Heart left ventricle (tissue), 16 donors: ENCODE measurements at regions not wholly inside any gene's neighbourhood (a gene's known extent, or its start where the extent isn't known, plus 50 kb on each side); places are given as distances from the start of the nearest gene placed in this dataset.

Experiments used
- ATAC-seq, 4 donors: fragments of 200-7000 bp; cut with Tn5 transposase; one replicate each; pipeline ENCODE4 v1.9.1; 2020 to 2022; ENCODE audit warnings: moderate library complexity in 4 of 4, mild to moderate bottlenecking in 3 of 4, moderate number of reproducible peaks in 1 of 4
- DNase-seq, 5 donors: peaks; one replicate each; pipeline ENCODE4 v3.0.0-alpha.2; 2020
- H3K27ac ChIP-seq, 12 donors: fragments of 200-600 bp; sonication (generic) in 4 of 12; one replicate each; pipeline versions ENCODE4 v1.5.0 to v1.8.0; 2016 to 2022; ENCODE audit warnings: mild to moderate bottlenecking in 2 of 12
- H3K27me3 ChIP-seq, 9 donors: fragments of 200-600 bp; sonication (generic) in 2 of 9; one replicate each; pipeline versions ENCODE4 v1.5.1 to v1.8.0; 2016 to 2022; ENCODE audit warnings: mild to moderate bottlenecking in 3 of 9
- H3K36me3 ChIP-seq, 9 donors: fragments of 200-600 bp; sonication (generic) in 2 of 9; one replicate each; pipeline versions ENCODE4 v1.5.0 to v1.8.0; 2018 to 2022; ENCODE audit warnings: mild to moderate bottlenecking in 2 of 9
- H3K4me1 ChIP-seq, 12 donors: fragments of 200-600 bp; sonication (generic) in 4 of 12; one replicate each; pipeline versions ENCODE4 v1.5.0 to v1.8.0; 2016 to 2022; ENCODE audit warnings: mild to moderate bottlenecking in 3 of 12
- H3K4me3 ChIP-seq, 12 donors: fragments of 200-600 bp; sonication (generic) in 4 of 12; one replicate each; pipeline versions ENCODE4 v1.5.0 to v1.8.0; 2017 to 2022; ENCODE audit warnings: mild to moderate bottlenecking in 9 of 12, moderate library complexity in 4 of 12
- H3K9me3 ChIP-seq, 12 donors: fragments of 200-600 bp; sonication (generic) in 4 of 12; one replicate each; pipeline versions ENCODE4 v1.5.0 to v1.8.0; 2016 to 2022; ENCODE audit warnings: mild to moderate bottlenecking in 1 of 12
- CTCF ChIP-seq, 12 donors: fragments of 200-600 bp; sonication (generic) in 4 of 12; IDR thresholded peaks; one replicate each; pipeline versions ENCODE4 v1.5.0 to v1.8.0; 2018 to 2022; ENCODE audit warnings: antibody characterized with exemption in 12 of 12, mild to moderate bottlenecking in 5 of 12
- POLR2A ChIP-seq, 2 donors: fragments of 450-650 bp; IDR thresholded peaks; one replicate each; pipeline ENCODE4 v1.6.1; 2017; ENCODE audit warnings: antibody characterized with exemption in 2 of 2, mild to moderate bottlenecking in 2 of 2, moderate library complexity in 2 of 2
- WGBS, 4 donors: extraction: QIAGEN DNeasy Blood & Tissue Kit in 2 of 4; methylation state at CpG; one replicate each; pipeline versions ENCODE4 v1.1.5 to v1.1.7; 2013 to 2018; 5-methylcytosine and 5-hydroxymethylcytosine counted together
- intact Hi-C, 10 donors: fragments of 100-400 bp; cut with DNase I; formaldehyde crosslinking; loops; one replicate each; pipeline versions ENCODE4 v1.11.1 to v1.14.2; 2022
- donor health status: ischemic (EF 13 %, LVEDD 7.1; RV severe dilation, severe dysfunction).
- donor health status: healthy with polysubstance abuse.
- donor health status: DM: no; HTN: yes; CAD: no.
- donor health status: DM: no; HTN: no; CAD: no.
- donor health status: ischemic (EF 25% LVEDD 6.9; RV normal size, moderate dysfunction).
- donor health status: ischemic (EF 25% LVEDD 5.7; RV mildly dilated, moderate dysfunction).
- donor health status: healthy.
- donor health status: DM: yes; HTN: yes; CAD: no.
- donor health status: ischemic (EF 35%, LVEDD 5.7; RV mildly dilated, moderate dysfunction).
- donor health status: nonischemic (EF 11% LVEDD 7.7; RV severe dilation, severe dysfunction).
- donor health status: DM: yes; HTN: yes; CAD: no.
- donor health status: PGD.
- donor health status: ischemic (EF 29% LVEDD 5.4; RV normal size, mild dysfunction).
- donor health status: nonischemic (EF 23%, LVEDD 6.1; RV moderate dilation, normal function).

GRCh38 chr17:63178530-63178929 lies 212.5 kb downstream of the TANC2 start:
- Histone ChIP-seq H3K4me3 (no peak overlapping the region), H3K9me3 (peaks cover 0 to 7% (median 0%) of the 10 kb centered on the region in 12 donors), H3K36me3 (no peaks in the 10 kb centered on the region), H3K4me1 (no peaks in the 10 kb centered on the region), H3K27ac (no peak overlapping the region), H3K27me3 (no peaks in the 10 kb centered on the region)
- intact Hi-C loops: loop anchor here in 1 of 10 donors (10.0 kb wide), 1 partner anchor 56 kb away; no protein-coding TSS in a partner anchor
- 63 to 74% (median 67%) methylated on average over 2 of the region's 2 CpGs for WGBS, 4 donors
- DNase-seq: no peak
- TF ChIP-seq CTCF (IDR thresholded peaks at IDR 0.05) (no peak), POLR2A (IDR thresholded peaks at IDR 0.05) (no peak)
- no peak for ATAC-seq

- ATAC-seq (no peak), DNase-seq (no peak)
- Histone ChIP-seq H3K4me3 (no peak overlapping the region), H3K4me1 (no peaks in the 10 kb centered on the region), H3K27ac (no peak overlapping the region), H3K9me3 (no peaks in the 10 kb centered on the region), H3K36me3 (no peaks in the 10 kb centered on the region), H3K27me3 (no peaks in the 10 kb centered on the region)
- no peak for TF ChIP-seq POLR2A (IDR thresholded peaks at IDR 0.05)
- intact Hi-C loops: no loop called here
- WGBS, 4 donors: 96 to 97% (median 96%) methylated on average over 6 of the region's 6 CpGs
Measured at GRCh38 chr17:63181856-63182255, 215.8 kb downstream of the TANC2 start.

GRCh38 chr17:63185420-63185819 lies 219.4 kb downstream of the TANC2 start:
- intact Hi-C loops: no loop called here

GRCh38 chr17:63189082-63189481 lies 223.0 kb downstream of the TANC2 start:
- Histone ChIP-seq H3K4me1 (peaks cover 0 to 27% (median 0%) of the 10 kb centered on the region in 12 donors), H3K4me3 (no peak overlapping the region), H3K36me3 (peaks cover 0 to 3% (median 0%) of the 10 kb centered on the region in 9 donors), H3K27ac (no peak overlapping the region), H3K9me3 (no peaks in the 10 kb centered on the region), H3K27me3 (no peaks in the 10 kb centered on the region)
- ATAC-seq (no peak), DNase-seq (no peak)
- intact Hi-C loops: no loop called here
- no peak for TF ChIP-seq POLR2A (IDR thresholded peaks at IDR 0.05)
- TF ChIP-seq CTCF (IDR thresholded peaks at IDR 0.05): no peak

More at GRCh38 chr17:63185420-63185819, 219.4 kb downstream of the TANC2 start:
- no peaks in the 10 kb centered on the region for H3K36me3 ChIP-seq
- no peaks in the 10 kb centered on the region for H3K9me3 ChIP-seq
- DNase-seq (no peak), ATAC-seq (no peak)
- no peak overlapping the region for H3K27ac ChIP-seq
- H3K4me3 ChIP-seq: no peak overlapping the region
- no peak for TF ChIP-seq CTCF (IDR thresholded peaks at IDR 0.05)
- H3K27me3 ChIP-seq: no peaks in the 10 kb centered on the region
- H3K4me1 ChIP-seq: peaks cover 0 to 14% (median 0%) of the 10 kb centered on the region in 12 donors

- Histone ChIP-seq H3K27me3 (no peaks in the 10 kb centered on the region), H3K36me3 (peaks cover 0 to 9% (median 0%) of the 10 kb centered on the region in 9 donors), H3K9me3 (no peaks in the 10 kb centered on the region), H3K4me1 (peaks cover 0 to 27% (median 0%) of the 10 kb centered on the region in 12 donors), H3K4me3 (no peak overlapping the region), H3K27ac (no peak overlapping the region)
- DNase-seq (no peak), ATAC-seq (no peak)
- 81 to 91% (median 88%) methylated on average over 3 of the region's 3 CpGs for WGBS, 4 donors
- intact Hi-C loops: no loop called here
- TF ChIP-seq CTCF (IDR thresholded peaks at IDR 0.05) (no peak), POLR2A (IDR thresholded peaks at IDR 0.05) (no peak)
Measured at GRCh38 chr17:63189930-63190329, 223.9 kb downstream of the TANC2 start.
